ENCODE measurements at regions not wholly inside any gene's neighbourhood (a gene's known extent, or its start where the extent isn't known, plus 50 kb on each side); places are given as distances from the start of the nearest gene placed in this dataset.

DNA sequence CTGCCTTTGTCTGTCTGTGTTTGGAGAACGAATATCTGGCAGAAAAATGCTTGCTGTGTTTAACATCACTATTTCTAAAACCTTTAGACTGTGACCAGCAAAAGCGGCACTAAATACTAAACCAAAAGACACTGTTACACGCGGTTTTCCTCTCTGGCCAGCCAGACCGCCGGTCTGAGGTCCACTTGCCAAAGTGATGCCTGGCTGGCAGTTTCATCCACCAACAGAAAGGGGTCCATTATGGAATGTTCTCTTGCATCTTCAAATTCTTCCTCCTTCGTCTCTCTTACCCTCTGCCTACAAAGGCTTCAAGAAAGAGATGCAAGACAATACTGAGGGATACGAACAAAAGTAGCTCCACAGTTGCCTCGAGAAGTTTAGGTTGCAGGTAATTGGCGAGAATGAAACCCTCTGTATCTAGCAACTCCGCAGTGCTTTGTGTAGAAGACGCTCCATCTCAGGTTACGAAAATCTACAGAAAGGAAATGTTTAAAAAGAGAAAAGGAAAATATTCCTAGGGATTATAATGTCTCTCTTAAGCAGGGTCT lies 176.6 kb downstream of the TRIM27 start:
- Histone ChIP-seq H3K36me3 (replicated peaks in 1 of 2) (no peaks in the 10 kb centered on the region), H3K4me1 (replicated peaks in 1 of 2) (no peaks in the 10 kb centered on the region), H3K27ac (no peak overlapping the region), H3K9me3 (replicated peaks in 1 of 3) (no peaks in the 10 kb centered on the region), H3K4me3 (no peak overlapping the region), H3K27me3 (no peaks in the 10 kb centered on the region)
- no peak for TF ChIP-seq POLR2A (IDR thresholded peaks at IDR 0.05)
- TF ChIP-seq, protein P1, sequence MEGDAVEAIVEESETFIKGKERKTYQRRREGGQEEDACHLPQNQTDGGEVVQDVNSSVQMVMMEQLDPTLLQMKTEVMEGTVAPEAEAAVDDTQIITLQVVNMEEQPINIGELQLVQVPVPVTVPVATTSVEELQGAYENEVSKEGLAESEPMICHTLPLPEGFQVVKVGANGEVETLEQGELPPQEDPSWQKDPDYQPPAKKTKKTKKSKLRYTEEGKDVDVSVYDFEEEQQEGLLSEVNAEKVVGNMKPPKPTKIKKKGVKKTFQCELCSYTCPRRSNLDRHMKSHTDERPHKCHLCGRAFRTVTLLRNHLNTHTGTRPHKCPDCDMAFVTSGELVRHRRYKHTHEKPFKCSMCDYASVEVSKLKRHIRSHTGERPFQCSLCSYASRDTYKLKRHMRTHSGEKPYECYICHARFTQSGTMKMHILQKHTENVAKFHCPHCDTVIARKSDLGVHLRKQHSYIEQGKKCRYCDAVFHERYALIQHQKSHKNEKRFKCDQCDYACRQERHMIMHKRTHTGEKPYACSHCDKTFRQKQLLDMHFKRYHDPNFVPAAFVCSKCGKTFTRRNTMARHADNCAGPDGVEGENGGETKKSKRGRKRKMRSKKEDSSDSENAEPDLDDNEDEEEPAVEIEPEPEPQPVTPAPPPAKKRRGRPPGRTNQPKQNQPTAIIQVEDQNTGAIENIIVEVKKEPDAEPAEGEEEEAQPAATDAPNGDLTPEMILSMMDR (IDR thresholded peaks at IDR 0.05), result no peak
- 58 to 67% (median 61%) methylated on average over 13 of the region's 13 CpGs for WGBS, 4 donors
- intact Hi-C loops (cut with DNase I), result no loop called here
- DNase-seq, result no peak

DNA sequence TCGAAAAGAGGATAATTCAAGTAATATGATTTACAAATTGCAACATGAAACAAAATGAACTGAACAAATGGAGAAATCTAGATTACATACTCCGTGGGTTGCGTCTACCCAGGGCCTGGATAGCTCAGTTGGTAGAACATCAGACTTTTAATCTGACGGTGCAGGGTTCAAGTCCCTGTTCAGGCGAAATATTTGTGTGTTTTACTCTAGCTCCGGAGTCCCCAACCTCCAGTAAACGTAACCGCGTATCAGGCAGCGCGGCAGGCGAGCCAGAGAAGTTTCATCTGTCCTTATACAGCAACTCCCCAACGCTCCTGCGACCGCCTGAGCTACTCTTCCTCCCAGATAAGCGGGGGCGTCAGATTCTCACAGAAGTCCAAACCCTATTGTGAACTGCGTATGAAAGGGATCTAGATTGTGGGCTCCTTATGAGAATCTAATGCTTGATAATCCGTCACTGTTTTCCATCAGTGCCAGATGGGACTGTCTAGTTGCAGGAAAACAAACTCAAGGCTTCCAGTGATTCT lies 176.1 kb downstream of the TRIM27 start:
- whole genome bisulfite sequencing, 4 donors, result 29 to 51% (median 38%) methylated on average over 19 of the region's 19 CpGs

DNA sequence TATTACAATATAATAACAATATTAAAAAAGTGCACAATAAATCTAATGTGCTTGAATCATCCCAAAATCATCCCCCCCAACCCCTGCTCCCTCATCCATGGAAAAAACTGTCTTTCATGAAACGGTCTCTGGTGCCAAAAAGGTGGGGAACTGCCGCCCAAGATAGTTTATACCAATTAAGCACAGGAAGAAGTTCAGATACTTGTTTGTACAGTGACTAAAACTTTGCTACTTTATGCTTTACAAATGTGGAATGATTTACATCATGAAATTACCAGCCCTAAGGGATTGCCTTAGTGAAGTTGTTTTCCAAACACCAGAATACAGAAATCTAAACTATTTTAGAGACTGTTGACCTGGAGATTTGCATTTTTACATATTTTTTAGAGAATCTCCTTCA lies 175.6 kb downstream of the TRIM27 start:
- Histone ChIP-seq H3K36me3 (replicated peaks in 1 of 2) (no peaks in the 10 kb centered on the region), H3K9me3 (replicated peaks in 1 of 3) (no peaks in the 10 kb centered on the region), H3K27ac (no peak overlapping the region), H3K27me3 (no peaks in the 10 kb centered on the region), H3K4me1 (replicated peaks in 1 of 2) (no peaks in the 10 kb centered on the region), H3K4me3 (no peak overlapping the region)
- intact Hi-C loops (cut with DNase I), result no loop called here
- 38 to 52% (median 45%) methylated on average over 2 of the region's 2 CpGs for WGBS, 4 donors
- DNase-seq, result no peak
- TF ChIP-seq POLR2A (IDR thresholded peaks at IDR 0.05), result no peak
- TF ChIP-seq, protein P1 (IDR thresholded peaks at IDR 0.05), result no peak

More for the DNA sequence above, 176.1 kb downstream of the TRIM27 start:
- no peak overlapping the region for H3K27ac ChIP-seq
- no peaks in the 10 kb centered on the region for H3K9me3 ChIP-seq (replicated peaks in 1 of 3)
- no peak overlapping the region for H3K4me3 ChIP-seq
- H3K27me3 ChIP-seq, result no peaks in the 10 kb centered on the region
- intact Hi-C loops (cut with DNase I), result no loop called here
- H3K36me3 ChIP-seq (replicated peaks in 1 of 2), result no peaks in the 10 kb centered on the region
- no peaks in the 10 kb centered on the region for H3K4me1 ChIP-seq (replicated peaks in 1 of 2)
- TF ChIP-seq POLR2A (IDR thresholded peaks at IDR 0.05), result no peak
- TF ChIP-seq, protein P1 (IDR thresholded peaks at IDR 0.05), result no peak
- peak in 1 of 7 donors; percentile 49 for DNase-seq

DNA sequence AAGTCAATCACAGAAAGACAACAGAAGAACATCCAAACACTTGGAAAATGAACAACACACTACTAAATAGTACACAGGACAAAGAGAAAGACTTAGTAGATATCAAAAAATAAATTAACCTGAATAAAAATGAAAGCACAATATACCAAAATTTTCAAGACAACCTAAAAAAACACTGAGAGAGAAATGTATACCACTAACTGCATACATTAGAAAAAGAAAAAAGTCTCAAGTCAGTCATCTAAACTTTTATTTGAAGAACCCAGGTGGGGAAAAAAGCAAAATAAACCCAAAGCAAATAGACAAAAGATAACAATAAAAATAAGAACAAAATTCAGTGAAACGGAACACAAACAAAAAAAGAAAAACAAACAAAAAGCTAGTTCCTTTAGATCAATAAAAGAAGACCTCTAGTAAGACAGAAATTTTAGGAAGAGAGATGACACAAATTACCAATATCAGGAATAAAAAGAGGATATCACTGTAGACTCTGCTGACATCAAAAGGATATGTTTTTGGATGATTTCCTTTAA lies 172.8 kb downstream of the TRIM27 start:
- no peaks in the 10 kb centered on the region for H3K4me1 ChIP-seq (replicated peaks in 1 of 2)
- 78 to 91% (median 83%) methylated on average over 1 of the region's 1 CpG for WGBS, 4 donors
- TF ChIP-seq, protein P1 (IDR thresholded peaks at IDR 0.05), result no peak
- no peak for TF ChIP-seq POLR2A (IDR thresholded peaks at IDR 0.05)
- no peaks in the 10 kb centered on the region for H3K9me3 ChIP-seq (replicated peaks in 1 of 3)
- intact Hi-C loops (cut with DNase I), result no loop called here
- H3K27me3 ChIP-seq, result no peaks in the 10 kb centered on the region
- DNase-seq, result no peak
- H3K27ac ChIP-seq, result no peak overlapping the region
- no peaks in the 10 kb centered on the region for H3K36me3 ChIP-seq (replicated peaks in 1 of 2)
- H3K4me3 ChIP-seq, result no peak overlapping the region

Measured in adrenal gland (tissue), 9 donors.